WTC11 (cell line): ENCODE measurements at regions not wholly inside any gene's neighbourhood (a gene's known extent, or its start where the extent isn't known, plus 50 kb on each side); places are given as distances from the start of the nearest gene placed in this dataset.

ENCODE experiments used
- ATAC-seq: fragments of 200-7000 bp; cut with Tn5 transposase; 2 replicates; pipeline ENCODE4 v1.10.0; 2021; ENCODE audit warnings: mild to moderate bottlenecking, moderate library complexity
- CTCF ChIA-PET: fragments of 300-600 bp; sonication (Branson Sonifier 250); formaldehyde crosslinking; loops from one replicate; lab custom pipeline; 2021; ENCODE audit warnings: antibody characterized with exemption; lab: Charles Lee
- POLR2A ChIA-PET: fragments of 350-600 bp; sonication (Branson Sonifier 250); formaldehyde crosslinking; loops from one replicate; lab custom pipeline; 2021; ENCODE audit warnings: antibody characterized with exemption; lab: Charles Lee
- DNase-seq: peaks from one replicate; pipeline ENCODE4 v3.0.0; 2021; ENCODE audit warnings: low spot score
- H3K27ac Mint-ChIP-seq: 2 replicates; pipeline ENCODE4 v1.8.0; 2021; ENCODE audit warnings: mixed read lengths
- H3K27me3 Mint-ChIP-seq: 2 replicates; pipeline ENCODE4 v1.8.0; 2021; ENCODE audit warnings: low read depth, mild to moderate bottlenecking, moderate library complexity, mixed read lengths
- H3K36me3 Mint-ChIP-seq: 2 replicates; pipeline ENCODE4 v1.8.0; 2021; ENCODE audit warnings: mixed read lengths
- H3K4me1 Mint-ChIP-seq: 2 replicates; pipeline ENCODE4 v1.8.0; 2022; ENCODE audit warnings: mixed read lengths
- H3K4me3 Mint-ChIP-seq: 2 replicates; pipeline ENCODE4 v1.8.0; 2021; ENCODE audit warnings: mild to moderate bottlenecking, moderate library complexity, mixed read lengths
- H3K9me3 Mint-ChIP-seq: 2 replicates; pipeline ENCODE4 v1.8.0; 2021; ENCODE audit warnings: mixed read lengths
- CREB1 ChIP-seq: sonication (generic); formaldehyde crosslinking; IDR thresholded peaks from 2 replicates; pipeline ENCODE4 v1.8.0; 2023; ENCODE audit warnings: mild to moderate bottlenecking, missing genetic modification reagents
- EMX1 ChIP-seq: fragments of 250-450 bp; sonication (Bioruptor Pico); IDR thresholded peaks from 2 replicates; pipeline ENCODE4 v1.8.0; 2021; ENCODE audit warnings: mild to moderate bottlenecking
- GTF2I ChIP-seq: fragments of 250-450 bp; sonication (Bioruptor Pico); conservative IDR thresholded peaks from 2 replicates; pipeline ENCODE4 v1.4.0; 2021; ENCODE audit warnings: mild to moderate bottlenecking
- IRF2 ChIP-seq: sonication (generic); formaldehyde crosslinking; IDR thresholded peaks from 2 replicates; pipeline ENCODE4 v1.8.0; 2022; ENCODE audit warnings: low read depth, missing genetic modification reagents, borderline replicate concordance
- MXD4 ChIP-seq: fragments of 250-450 bp; sonication (Bioruptor Pico); IDR thresholded peaks from 2 replicates; pipeline ENCODE4 v1.8.0; 2021; ENCODE audit warnings: mild to moderate bottlenecking, moderate library complexity, borderline replicate concordance
- NFATC4 ChIP-seq: fragments of 250-450 bp; sonication (Bioruptor Pico); IDR thresholded peaks from 2 replicates; pipeline ENCODE4 v1.9.0; 2021; ENCODE audit warnings: mild to moderate bottlenecking
- SMAD4 ChIP-seq: sonication (generic); formaldehyde crosslinking; IDR thresholded peaks from 2 replicates; pipeline ENCODE4 v1.8.0; 2022; ENCODE audit warnings: mild to moderate bottlenecking, missing genetic modification reagents
- TCF7 ChIP-seq: sonication (generic); formaldehyde crosslinking; IDR thresholded peaks from 2 replicates; pipeline ENCODE4 v1.8.0; 2022; ENCODE audit warnings: mild to moderate bottlenecking, low read depth, missing genetic modification reagents, moderate library complexity
- TEAD1 ChIP-seq: sonication (generic); formaldehyde crosslinking; IDR thresholded peaks from 2 replicates; pipeline ENCODE4 v1.8.0; 2022; ENCODE audit warnings: mild to moderate bottlenecking, missing genetic modification reagents
- ZNF121 ChIP-seq: sonication (generic); formaldehyde crosslinking; IDR thresholded peaks from 2 replicates; pipeline ENCODE4 v1.8.0; 2023; ENCODE audit warnings: missing genetic modification reagents
- ZNF416 ChIP-seq: fragments of 250-450 bp; sonication (Bioruptor Pico); IDR thresholded peaks from 2 replicates; pipeline ENCODE4 v1.9.0; 2021; ENCODE audit warnings: mild to moderate bottlenecking, inconsistent platforms
- TF ChIP-seq, protein P1 (sequence below): sonication (generic); formaldehyde crosslinking; IDR thresholded peaks from 2 replicates; pipeline ENCODE4 v1.8.0; 2023; ENCODE audit warnings: mild to moderate bottlenecking, missing genetic modification reagents
- TF ChIP-seq, protein P2 (sequence below): sonication (generic); formaldehyde crosslinking; IDR thresholded peaks from 2 replicates; pipeline ENCODE4 v1.8.0; 2022; ENCODE audit warnings: mild to moderate bottlenecking, missing genetic modification reagents
- TF ChIP-seq, protein P3 (sequence below): fragments of 250-450 bp; sonication (Bioruptor Pico); IDR thresholded peaks from 2 replicates; pipeline ENCODE4 v1.9.0; 2021; ENCODE audit warnings: mild to moderate bottlenecking, borderline replicate concordance
- TF ChIP-seq, protein P4 (sequence below): sonication (generic); formaldehyde crosslinking; IDR thresholded peaks from 2 replicates; pipeline ENCODE4 v1.8.1; 2022; ENCODE audit warnings: low read depth, missing genetic modification reagents, borderline replicate concordance
- TF ChIP-seq, protein P5 (sequence below): sonication (generic); formaldehyde crosslinking; IDR thresholded peaks from 2 replicates; pipeline ENCODE4 v1.8.1; 2022; ENCODE audit warnings: mild to moderate bottlenecking, moderate library complexity, missing genetic modification reagents
- TF ChIP-seq, protein P6 (sequence below): sonication (generic); formaldehyde crosslinking; IDR thresholded peaks from 2 replicates; pipeline ENCODE4 v1.8.1; 2023; ENCODE audit warnings: mild to moderate bottlenecking, missing genetic modification reagents, borderline replicate concordance
- TF ChIP-seq, protein P7 (sequence below): fragments of 250-450 bp; sonication (Bioruptor Pico); IDR thresholded peaks from 2 replicates; pipeline ENCODE4 v1.9.0; 2021; ENCODE audit warnings: moderate library complexity, mild to moderate bottlenecking, inconsistent platforms, borderline replicate concordance

DNA sequence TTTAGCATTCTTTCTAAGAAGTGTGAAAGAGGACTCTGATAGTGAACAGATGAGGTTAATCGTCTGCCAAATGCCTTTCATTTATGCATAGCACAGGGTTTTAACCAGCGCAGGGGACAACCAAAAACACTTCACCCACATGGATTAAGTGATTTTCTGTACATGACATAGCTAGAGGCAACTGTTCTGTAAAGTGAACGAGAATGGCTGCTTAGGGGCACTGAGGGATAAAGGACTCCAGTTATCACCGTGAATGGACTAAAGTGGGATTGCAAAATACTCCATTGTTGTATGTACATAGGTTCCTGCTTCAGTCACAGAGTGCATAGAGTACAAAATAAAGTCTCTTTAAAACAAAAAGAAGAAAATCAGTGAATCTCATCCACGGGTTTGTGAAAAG is 456.8 kb downstream of the DMAC1 start (continued):
- TF ChIP-seq, protein P1, sequence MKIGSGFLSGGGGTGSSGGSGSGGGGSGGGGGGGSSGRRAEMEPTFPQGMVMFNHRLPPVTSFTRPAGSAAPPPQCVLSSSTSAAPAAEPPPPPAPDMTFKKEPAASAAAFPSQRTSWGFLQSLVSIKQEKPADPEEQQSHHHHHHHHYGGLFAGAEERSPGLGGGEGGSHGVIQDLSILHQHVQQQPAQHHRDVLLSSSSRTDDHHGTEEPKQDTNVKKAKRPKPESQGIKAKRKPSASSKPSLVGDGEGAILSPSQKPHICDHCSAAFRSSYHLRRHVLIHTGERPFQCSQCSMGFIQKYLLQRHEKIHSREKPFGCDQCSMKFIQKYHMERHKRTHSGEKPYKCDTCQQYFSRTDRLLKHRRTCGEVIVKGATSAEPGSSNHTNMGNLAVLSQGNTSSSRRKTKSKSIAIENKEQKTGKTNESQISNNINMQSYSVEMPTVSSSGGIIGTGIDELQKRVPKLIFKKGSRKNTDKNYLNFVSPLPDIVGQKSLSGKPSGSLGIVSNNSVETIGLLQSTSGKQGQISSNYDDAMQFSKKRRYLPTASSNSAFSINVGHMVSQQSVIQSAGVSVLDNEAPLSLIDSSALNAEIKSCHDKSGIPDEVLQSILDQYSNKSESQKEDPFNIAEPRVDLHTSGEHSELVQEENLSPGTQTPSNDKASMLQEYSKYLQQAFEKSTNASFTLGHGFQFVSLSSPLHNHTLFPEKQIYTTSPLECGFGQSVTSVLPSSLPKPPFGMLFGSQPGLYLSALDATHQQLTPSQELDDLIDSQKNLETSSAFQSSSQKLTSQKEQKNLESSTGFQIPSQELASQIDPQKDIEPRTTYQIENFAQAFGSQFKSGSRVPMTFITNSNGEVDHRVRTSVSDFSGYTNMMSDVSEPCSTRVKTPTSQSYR (CRISPR knock-in tag) = no peak
- TF ChIP-seq GTF2I (CRISPR knock-in tag) = no peak
- TF ChIP-seq, protein P2, sequence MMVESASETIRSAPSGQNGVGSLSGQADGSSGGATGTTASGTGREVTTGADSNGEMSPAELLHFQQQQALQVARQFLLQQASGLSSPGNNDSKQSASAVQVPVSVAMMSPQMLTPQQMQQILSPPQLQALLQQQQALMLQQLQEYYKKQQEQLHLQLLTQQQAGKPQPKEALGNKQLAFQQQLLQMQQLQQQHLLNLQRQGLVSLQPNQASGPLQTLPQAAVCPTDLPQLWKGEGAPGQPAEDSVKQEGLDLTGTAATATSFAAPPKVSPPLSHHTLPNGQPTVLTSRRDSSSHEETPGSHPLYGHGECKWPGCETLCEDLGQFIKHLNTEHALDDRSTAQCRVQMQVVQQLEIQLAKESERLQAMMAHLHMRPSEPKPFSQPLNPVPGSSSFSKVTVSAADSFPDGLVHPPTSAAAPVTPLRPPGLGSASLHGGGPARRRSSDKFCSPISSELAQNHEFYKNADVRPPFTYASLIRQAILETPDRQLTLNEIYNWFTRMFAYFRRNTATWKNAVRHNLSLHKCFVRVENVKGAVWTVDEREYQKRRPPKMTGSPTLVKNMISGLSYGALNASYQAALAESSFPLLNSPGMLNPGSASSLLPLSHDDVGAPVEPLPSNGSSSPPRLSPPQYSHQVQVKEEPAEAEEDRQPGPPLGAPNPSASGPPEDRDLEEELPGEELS (CRISPR knock-in tag) = no peak
- TF ChIP-seq, all 79 proteins: peak for 0

DNA sequence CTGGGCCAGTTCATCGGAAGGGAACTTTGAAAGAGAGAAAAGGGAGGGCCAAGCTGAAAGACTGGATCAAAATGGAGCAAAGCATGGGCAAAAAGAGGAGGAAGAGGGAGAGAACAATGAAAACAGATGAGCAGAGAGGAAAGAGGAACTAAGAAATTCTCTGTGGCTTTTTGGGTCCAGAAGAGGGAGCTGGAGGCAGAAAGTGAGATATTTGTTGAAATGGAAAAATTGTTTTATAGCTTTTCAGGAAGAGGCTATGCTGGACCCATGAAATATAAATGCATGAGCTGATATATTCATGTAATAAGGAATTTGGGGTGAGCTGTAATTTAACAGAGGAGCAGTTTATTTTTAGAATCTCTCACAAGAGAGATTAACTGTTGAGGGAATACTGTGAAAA is 457.3 kb downstream of the DMAC1 start:
- ATAC-seq (no peak), DNase-seq (no peak)
- Mint-ChIP-seq H3K27me3 (no peaks in the 10 kb centered on the region), H3K9me3 (no peaks in the 10 kb centered on the region), H3K36me3 (no peaks in the 10 kb centered on the region), H3K27ac (no peak overlapping the region), H3K4me1 (peaks cover 6% of the 10 kb centered on the region; the same call in 1 of the 2 replicates), H3K4me3 (no peak overlapping the region)
- ChIA-PET CTCF (interaction anchor here (0.7 to 1.5 kb wide), 4 partner anchors 18 to 170 kb away, joined by 3 to 8 read pairs (median 4); no protein-coding TSS in a partner anchor), POLR2A (no interaction called here)
- no peak for TF ChIP-seq ZNF416 (CRISPR knock-in tag)
- TF ChIP-seq, protein P3, sequence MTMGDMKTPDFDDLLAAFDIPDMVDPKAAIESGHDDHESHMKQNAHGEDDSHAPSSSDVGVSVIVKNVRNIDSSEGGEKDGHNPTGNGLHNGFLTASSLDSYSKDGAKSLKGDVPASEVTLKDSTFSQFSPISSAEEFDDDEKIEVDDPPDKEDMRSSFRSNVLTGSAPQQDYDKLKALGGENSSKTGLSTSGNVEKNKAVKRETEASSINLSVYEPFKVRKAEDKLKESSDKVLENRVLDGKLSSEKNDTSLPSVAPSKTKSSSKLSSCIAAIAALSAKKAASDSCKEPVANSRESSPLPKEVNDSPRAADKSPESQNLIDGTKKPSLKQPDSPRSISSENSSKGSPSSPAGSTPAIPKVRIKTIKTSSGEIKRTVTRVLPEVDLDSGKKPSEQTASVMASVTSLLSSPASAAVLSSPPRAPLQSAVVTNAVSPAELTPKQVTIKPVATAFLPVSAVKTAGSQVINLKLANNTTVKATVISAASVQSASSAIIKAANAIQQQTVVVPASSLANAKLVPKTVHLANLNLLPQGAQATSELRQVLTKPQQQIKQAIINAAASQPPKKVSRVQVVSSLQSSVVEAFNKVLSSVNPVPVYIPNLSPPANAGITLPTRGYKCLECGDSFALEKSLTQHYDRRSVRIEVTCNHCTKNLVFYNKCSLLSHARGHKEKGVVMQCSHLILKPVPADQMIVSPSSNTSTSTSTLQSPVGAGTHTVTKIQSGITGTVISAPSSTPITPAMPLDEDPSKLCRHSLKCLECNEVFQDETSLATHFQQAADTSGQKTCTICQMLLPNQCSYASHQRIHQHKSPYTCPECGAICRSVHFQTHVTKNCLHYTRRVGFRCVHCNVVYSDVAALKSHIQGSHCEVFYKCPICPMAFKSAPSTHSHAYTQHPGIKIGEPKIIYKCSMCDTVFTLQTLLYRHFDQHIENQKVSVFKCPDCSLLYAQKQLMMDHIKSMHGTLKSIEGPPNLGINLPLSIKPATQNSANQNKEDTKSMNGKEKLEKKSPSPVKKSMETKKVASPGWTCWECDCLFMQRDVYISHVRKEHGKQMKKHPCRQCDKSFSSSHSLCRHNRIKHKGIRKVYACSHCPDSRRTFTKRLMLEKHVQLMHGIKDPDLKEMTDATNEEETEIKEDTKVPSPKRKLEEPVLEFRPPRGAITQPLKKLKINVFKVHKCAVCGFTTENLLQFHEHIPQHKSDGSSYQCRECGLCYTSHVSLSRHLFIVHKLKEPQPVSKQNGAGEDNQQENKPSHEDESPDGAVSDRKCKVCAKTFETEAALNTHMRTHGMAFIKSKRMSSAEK = no peak
- TF ChIP-seq, protein P4, sequence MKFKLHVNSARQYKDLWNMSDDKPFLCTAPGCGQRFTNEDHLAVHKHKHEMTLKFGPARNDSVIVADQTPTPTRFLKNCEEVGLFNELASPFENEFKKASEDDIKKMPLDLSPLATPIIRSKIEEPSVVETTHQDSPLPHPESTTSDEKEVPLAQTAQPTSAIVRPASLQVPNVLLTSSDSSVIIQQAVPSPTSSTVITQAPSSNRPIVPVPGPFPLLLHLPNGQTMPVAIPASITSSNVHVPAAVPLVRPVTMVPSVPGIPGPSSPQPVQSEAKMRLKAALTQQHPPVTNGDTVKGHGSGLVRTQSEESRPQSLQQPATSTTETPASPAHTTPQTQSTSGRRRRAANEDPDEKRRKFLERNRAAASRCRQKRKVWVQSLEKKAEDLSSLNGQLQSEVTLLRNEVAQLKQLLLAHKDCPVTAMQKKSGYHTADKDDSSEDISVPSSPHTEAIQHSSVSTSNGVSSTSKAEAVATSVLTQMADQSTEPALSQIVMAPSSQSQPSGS = no peak
- TF ChIP-seq, protein P2 (CRISPR knock-in tag) = no peak
- TF ChIP-seq TCF7 (CRISPR knock-in tag) = no peak
- no peak for TF ChIP-seq NFATC4 (CRISPR knock-in tag)
- no peak for TF ChIP-seq TEAD1 (CRISPR knock-in tag)
- TF ChIP-seq ZNF121 = no peak
- TF ChIP-seq CREB1 (CRISPR knock-in tag) = no peak
- TF ChIP-seq SMAD4 = no peak
- TF ChIP-seq, protein P5, sequence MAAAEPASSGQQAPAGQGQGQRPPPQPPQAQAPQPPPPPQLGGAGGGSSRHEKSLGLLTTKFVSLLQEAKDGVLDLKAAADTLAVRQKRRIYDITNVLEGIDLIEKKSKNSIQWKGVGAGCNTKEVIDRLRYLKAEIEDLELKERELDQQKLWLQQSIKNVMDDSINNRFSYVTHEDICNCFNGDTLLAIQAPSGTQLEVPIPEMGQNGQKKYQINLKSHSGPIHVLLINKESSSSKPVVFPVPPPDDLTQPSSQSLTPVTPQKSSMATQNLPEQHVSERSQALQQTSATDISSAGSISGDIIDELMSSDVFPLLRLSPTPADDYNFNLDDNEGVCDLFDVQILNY = no peak
- TF ChIP-seq MXD4 = no peak
- TF ChIP-seq, protein P6, sequence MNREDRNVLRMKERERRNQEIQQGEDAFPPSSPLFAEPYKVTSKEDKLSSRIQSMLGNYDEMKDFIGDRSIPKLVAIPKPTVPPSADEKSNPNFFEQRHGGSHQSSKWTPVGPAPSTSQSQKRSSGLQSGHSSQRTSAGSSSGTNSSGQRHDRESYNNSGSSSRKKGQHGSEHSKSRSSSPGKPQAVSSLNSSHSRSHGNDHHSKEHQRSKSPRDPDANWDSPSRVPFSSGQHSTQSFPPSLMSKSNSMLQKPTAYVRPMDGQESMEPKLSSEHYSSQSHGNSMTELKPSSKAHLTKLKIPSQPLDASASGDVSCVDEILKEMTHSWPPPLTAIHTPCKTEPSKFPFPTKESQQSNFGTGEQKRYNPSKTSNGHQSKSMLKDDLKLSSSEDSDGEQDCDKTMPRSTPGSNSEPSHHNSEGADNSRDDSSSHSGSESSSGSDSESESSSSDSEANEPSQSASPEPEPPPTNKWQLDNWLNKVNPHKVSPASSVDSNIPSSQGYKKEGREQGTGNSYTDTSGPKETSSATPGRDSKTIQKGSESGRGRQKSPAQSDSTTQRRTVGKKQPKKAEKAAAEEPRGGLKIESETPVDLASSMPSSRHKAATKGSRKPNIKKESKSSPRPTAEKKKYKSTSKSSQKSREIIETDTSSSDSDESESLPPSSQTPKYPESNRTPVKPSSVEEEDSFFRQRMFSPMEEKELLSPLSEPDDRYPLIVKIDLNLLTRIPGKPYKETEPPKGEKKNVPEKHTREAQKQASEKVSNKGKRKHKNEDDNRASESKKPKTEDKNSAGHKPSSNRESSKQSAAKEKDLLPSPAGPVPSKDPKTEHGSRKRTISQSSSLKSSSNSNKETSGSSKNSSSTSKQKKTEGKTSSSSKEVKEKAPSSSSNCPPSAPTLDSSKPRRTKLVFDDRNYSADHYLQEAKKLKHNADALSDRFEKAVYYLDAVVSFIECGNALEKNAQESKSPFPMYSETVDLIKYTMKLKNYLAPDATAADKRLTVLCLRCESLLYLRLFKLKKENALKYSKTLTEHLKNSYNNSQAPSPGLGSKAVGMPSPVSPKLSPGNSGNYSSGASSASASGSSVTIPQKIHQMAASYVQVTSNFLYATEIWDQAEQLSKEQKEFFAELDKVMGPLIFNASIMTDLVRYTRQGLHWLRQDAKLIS = no peak
- TF ChIP-seq, protein P7, sequence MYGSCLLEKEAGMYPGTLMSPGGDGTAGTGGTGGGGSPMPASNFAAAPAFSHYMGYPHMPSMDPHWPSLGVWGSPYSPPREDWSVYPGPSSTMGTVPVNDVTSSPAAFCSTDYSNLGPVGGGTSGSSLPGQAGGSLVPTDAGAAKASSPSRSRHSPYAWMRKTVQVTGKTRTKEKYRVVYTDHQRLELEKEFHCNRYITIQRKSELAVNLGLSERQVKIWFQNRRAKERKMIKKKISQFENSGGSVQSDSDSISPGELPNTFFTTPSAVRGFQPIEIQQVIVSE (CRISPR knock-in tag) = no peak
- no peak for TF ChIP-seq IRF2 (CRISPR knock-in tag)
- TF ChIP-seq EMX1 (CRISPR knock-in tag) = no peak
